Activated T-cell treated with anti-CD3 and anti-CD28 coated beads for 24 hours (primary cell): ENCODE measurements at regions not wholly inside any gene's neighbourhood (a gene's known extent, or its start where the extent isn't known, plus 50 kb on each side); places are given as distances from the start of the nearest gene placed in this dataset.
A peak's percentile ranks its signal among the peaks of the same experiment; 100 is the strongest.
"Not testable (repeated sequence)": the region's sequence is repeated elsewhere in the genome, so short reads cannot be mapped to it uniquely, and the experiment has no call there.

Experiments used
- DNase-seq: peaks from one replicate; pipeline ENCODE4 v3.0.0-alpha.2; 2020; ENCODE audit warnings: low read depth

- DNase-seq = no peak
Observed at GRCh38 chr1:222865718-222866117, 50.9 kb downstream of the DISP1 start.

DNA sequence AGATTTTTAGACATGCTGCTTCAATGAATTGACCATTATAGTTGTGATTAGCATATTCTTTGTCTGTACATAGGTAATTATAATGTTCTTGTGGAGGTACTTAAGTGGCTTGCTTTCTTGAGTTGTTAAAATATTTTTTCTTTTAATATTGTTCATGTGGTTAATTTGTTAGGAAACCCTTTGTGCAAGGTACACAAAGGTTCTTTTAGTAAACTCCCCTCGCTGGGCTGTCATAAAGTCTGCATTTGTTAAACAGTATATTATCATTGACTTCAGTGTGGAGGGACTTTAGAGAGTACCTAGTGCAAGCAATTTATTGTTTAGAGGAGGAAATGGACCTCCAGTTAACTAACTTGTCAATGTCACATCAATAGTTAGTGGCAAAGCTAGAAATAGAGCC, 52.5 kb downstream of the DISP1 start:
- DNase-seq = no peak

GRCh38 chr1:222876182-222876581, 61.3 kb downstream of the DISP1 start:
- DNase-seq = no peak

DNA sequence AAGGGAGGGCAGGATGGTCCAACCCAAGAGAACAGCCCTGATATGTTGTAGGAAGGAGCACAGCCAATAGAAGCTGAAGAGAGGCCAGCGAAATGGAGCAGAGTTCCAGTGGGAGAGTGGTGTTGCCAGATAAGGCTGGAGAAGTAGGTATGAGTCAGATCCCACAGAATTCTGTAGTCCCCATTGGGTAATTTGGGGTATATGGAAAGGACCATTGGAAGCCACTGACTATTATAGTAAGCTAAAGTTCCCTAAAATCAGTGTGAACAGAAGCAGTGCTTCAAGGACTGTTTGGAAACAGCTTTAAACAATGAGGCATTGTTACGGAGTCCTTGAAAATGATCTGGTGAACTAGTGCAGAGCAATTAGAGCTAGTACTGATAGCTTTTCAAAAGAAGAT, 63.0 kb downstream of the DISP1 start:
- DNase-seq = no peak

DNA sequence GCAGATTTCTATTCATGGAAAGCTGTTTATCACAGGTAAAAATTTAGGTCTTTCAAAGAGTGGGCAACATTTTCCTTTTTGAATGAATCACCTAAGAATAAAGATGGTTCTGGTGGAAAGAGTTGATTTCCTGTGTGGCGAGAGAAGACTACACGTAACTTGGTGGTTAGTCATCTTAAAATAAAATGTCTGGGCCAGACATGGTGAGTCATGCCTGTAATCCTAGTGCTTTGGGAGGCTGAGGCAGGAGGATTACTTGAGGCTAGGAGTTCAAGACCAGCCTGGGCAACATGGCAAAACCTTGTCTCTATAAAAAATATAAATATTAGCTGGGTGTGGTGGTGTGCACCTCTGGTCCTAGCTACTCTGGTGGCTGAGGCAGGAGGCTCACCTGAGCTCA, 65.7 kb downstream of the DISP1 start:
- peak; percentile 38 for DNase-seq

DNA sequence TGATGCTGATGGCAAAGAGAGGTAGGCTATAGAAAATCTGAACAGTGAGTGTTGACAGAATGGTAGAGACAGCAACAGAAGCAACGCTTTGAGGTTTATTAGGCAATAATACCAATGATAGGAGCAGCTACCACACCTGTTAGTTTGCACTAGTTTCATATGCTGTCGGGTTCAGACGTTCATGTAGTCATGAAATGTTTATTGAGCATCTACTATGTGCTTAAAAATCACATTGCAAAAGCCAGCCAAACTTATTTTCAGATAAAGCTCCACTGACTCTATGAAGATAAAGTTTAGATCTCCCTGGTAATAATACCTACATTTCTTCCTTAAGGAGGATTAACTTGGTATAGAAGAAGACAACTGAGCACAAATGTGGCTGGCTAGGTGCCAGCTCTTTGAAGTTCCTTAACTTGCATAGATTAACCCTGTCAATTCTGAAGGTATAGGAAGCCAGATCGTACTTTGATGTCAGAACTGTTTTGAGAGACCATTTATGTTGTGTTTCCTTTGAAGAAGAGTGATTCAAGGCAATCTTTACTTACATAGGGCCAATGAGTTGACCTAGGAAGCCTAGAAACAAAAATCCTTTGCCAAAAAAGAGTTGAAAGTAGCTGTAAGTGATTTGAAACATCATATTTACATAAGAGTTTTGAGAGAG, 71.5 kb downstream of the DISP1 start:
- DNase-seq = no peak

- no peak for DNase-seq
Observed at GRCh38 chr1:222886878-222887351, 72.1 kb downstream of the DISP1 start.

- no peak for DNase-seq
Observed at GRCh38 chr1:222889440-222889839, 74.6 kb downstream of the DISP1 start.

- DNase-seq = no peak
Observed at GRCh38 chr1:222890716-222891115, 75.9 kb downstream of the DISP1 start.

- no peak for DNase-seq
Observed at GRCh38 chr1:222891578-222891977, 76.7 kb downstream of the DISP1 start.

- DNase-seq = no peak
Observed at GRCh38 chr1:222892137-222892769, 77.4 kb downstream of the DISP1 start.

DNA sequence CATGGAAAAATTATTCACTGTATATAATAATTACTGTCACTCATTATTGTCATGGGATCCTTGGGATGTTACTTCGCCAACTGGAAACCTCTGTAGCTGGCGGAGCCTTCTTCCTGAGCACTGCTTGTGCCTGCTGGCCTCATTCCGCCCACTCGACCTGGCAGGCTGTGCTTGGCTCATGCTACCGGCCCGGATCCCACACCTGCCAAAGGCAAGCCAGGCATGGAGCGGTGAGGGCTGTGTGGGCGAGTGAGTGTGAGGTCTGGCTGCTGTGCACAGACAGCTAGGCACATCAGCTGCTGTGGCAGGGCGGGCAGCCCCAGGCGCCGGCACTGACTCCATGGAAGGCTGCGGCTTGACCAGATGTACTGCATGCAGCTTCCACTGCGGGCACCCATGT, 78.4 kb downstream of the DISP1 start:
- DNase-seq = no peak

- no peak for DNase-seq
Observed at GRCh38 chr1:222894331-222894730, 79.5 kb downstream of the DISP1 start.

DNA sequence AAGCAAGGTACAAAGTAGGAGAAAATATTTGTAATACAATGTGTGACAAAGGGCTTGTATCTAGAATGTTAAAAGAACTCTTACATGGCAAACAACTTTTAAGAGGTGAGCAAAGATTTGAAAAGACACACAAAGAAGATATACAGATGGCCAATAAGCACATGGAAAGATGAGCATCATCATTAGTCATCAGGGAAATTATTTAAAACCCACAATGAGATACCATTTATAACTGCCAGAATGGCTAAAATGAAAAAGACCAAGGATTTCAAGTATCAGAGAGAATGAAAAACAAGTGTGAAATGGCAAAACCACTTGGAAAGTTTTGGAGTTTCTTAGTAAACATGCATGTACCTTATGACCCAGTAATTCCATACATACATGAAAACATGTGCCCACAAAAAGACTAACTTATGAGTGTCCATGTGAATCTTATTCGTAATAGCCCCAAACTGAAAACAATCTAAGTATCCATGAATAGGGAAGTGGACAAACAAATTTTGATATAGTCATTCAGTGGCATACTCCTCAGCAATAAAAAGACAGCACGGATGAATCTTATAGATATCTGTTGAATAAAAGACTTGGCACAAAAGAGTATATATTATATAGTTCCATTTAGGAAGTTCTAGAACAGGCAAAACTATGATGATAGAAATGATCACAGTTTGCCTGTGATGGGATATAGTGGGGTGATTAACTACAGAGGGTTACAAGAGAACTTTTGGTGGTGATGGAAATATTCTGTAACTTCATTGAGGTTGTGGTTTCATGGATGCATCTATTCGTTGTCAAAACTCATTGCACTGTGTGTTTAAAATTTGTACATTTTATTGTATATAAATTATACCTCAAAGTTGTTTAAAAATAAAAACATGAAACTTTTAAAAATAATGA, 82.0 kb downstream of the DISP1 start:
- DNase-seq = no peak

DNA sequence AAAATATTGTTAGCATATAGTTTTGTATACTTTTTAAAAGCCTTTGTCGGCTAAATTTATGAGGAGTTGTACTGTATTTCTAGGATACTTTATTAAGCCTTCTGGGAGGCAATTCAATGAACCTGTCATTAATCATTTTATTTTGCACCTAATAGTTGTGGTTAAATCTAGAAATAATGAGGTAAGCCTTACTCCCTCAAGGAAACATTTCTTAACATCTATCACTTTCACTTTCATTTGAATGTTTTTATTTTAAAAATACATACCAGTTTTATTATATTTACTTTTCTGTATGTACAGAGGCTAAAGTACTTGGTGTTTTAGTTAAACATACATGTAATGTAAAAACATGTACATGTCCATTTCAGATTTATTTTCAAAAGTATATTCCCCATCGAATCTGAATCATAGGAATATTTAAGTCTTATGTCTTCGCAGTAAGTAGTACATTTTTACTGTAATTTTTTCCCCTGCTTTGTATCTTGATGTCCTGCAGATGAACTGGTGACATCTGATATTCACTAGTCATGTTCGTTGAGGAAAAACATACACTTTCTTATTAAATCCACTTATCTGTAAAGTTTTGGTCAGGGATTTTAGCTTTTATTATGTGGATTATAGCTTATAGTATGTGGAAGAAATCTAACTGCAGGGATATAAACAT, 82.8 kb downstream of the DISP1 start:
- DNase-seq = no peak

DNA sequence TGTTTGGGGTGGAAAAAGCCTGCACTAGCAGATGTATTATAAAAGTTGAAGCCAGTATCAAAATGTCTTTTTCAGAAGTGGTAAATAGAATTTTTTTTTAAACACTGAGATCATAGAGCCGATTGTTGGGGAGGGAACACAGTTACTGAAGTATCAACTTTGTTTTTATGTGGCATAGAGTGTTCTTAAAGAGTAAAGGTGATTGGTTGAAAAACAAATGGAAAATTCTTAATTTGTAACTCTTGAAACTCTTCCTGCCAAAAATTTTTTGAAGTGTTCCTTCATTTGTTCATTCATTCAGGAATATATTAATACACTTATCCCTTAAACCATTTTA, 83.3 kb downstream of the DISP1 start:
- DNase-seq = no peak

DNA sequence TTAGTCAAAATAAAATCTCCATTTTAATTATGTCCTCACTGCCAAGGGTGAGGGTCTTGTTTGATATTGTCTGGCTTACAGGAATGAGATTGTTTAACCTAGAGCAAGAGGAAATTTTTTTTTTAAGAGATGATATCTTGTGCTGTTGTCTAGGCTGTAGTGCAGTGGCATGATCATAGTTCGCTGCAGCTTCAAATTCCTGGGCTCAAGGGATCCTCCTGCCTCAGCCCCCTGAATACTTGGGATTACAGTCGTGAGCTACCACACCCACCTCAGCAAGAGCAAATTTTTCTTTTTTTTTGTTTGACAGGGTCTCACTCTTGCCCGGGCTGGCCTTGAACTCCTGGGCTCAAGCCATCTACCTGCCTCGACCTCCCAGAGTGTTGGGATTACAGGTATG, 84.6 kb downstream of the DISP1 start:
- DNase-seq = no peak

GRCh38 chr1:222904451-222904850, 89.6 kb downstream of the DISP1 start:
- DNase-seq = no peak

DNA sequence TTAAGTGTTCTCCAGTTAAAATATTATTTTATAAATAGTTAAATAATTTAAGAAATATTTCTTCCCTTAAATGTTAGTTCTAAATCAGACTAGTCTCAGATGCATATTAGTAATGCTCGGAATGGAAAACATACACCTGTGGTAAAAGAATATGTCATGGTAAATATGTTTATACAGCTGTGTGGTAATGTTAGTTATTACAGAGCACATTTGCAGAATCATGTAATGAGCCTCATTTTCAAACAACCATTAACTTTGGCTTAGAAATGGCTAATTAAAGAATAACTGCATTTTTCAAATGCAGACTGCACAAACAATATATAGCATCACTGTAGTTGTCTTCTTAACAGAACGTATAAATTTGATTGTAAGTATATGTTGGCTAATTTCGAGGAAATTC, 90.3 kb downstream of the DISP1 start:
- no peak for DNase-seq

GRCh38 chr1:222906271-222906739, 91.5 kb downstream of the DISP1 start:
- DNase-seq = not testable (repeated sequence)

GRCh38 chr1:222909586-222909985, 94.7 kb downstream of the DISP1 start:
- no peak for DNase-seq

GRCh38 chr1:222910699-222911098, 95.9 kb downstream of the DISP1 start:
- DNase-seq = no peak
